HG03175 (cell line): ENCODE measurements at regions not wholly inside any gene's neighbourhood (a gene's known extent, or its start where the extent isn't known, plus 50 kb on each side); places are given as distances from the start of the nearest gene placed in this dataset.
"Not testable (repeated sequence)": the region's sequence is repeated elsewhere in the genome, so short reads cannot be mapped to it uniquely, and the experiment has no call there.

Experiments
- ATAC-seq: cut with Tn5 transposase; IDR thresholded peaks from one replicate; pipeline ENCODE4 v1.9.1; 2021; ENCODE audit warnings: mild to moderate bottlenecking, moderate library complexity; ENCODE audit not compliant: unreplicated experiment

DNA sequence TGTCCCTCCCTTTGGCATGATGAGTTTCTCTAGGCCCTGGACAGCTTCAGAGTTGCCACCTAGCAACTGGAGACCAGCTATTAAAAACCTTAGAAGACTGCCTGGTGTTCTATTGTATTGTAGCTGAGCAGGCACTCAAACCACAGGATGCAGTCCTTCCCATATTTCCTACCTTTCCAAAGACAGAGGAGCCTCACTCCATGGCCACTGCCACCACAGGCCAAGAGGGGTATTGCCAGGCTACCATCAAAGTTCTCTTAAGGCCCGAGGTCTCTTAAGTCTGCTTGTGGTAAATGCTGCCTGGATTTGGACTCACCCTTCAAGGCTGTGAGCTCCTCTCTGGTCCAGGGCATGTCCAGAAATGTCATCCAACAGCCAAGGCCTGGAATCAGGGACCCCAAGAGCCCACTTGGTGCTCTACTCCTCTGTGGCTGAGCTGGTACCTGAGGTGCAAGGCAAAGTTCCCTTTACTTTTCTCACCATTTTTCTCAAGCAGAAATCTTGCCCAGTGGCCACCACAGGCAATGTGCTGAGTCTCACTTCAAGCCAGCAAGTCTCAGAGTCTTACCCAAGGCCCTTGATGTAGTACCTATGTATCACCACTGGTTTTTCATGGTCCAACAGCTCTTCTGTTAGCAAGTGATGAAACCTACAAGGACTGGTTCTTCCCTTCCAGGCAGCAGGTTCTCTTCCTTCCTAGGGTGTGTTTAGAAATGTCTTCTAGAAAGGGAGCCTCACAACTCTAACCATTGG is 269.4 kb downstream of the AMY1C start:
- ATAC-seq, result peak; percentile 62

DNA sequence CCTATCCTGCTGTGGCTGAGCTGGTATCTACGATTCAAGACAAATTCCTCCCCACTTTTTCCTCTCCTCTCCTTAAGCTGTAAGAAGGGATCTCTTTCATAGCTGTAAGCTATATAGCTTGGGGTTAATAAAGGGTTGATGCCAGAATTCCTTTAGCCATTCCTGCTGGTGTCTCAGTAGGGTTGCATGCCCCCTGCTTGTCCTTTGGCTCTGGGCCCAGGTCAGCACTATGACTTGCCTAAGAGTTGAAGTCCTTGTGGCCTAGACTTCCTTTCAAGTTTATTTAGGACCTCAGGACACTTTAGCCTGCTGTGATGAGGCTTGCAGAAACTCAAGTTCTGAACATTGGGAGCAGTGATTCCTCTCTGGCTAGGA is 270.0 kb downstream of the AMY1C start:
- no peak for ATAC-seq

DNA sequence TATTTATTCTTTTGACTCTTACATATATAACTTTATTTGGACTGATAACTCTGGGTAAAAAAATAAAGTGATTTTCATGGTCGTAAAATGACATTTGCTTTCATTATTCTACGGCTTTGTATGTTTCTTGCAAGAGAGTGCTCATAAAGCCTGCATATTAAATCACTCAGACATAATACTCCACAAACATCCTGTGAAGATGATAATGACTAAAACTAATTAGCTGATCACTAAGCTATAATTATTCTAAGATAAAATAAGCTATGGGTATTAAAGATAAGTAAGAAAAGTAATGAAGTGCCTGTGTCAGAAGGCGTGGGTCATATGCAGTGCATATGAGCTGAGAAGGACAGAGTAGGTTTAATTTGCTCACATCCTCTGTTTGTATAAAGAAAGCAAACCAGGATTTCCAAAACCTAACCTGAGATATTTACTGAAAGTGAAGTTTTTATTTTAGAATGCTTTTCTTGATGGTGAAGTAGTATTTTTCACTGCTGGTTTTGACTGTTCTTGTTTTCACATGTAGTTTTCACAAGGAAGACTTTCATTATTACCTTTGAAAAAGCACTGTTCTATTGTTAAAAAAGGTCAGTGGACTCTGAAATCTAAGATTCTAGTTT is 278.8 kb downstream of the AMY1C start:
- ATAC-seq, result peak; percentile 43

DNA sequence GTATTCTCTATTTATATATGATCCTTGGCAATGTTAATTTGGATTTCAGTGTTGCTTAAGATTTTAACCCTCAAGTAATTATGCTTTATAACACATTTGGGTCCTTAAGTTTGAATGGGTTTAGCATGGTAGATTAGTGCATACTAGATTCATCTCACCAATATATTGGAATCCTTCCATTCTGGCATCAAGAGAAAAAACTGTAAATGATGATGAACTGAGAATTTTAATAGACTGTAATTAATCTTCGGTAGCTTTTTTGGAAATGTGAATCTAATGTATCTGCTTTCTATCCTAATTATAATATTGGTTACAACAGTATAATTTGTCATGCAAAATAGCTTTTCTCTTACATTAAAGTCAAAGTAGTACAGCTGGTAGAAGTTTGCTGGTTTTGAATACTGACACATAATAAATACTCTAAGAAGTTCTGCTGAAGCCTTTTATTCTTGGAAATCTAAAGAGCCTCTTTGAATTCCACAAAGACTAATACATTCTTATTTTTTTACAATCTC is 279.8 kb downstream of the AMY1C start:
- ATAC-seq, result no peak

DNA sequence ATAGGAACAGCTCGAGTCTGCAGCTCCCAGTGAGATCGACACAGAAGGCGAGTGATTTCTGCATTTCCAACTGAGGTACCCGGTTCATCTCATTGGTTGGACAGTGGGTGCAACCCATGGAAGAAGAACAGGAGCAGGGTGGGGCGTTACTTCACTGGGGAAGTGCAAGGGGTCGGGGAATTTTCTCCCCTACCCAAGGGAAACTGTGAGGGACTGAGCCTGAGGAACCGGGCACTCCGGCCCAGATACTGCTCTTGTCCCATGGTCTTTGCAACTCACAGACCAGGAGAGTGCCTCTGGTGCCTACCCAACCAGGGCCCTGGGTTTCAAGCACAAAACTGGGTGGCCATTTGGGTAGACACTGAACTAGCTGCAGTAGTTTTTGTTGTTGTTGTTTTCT is 307.1 kb downstream of the AMY1C start:
- no peak for ATAC-seq

DNA sequence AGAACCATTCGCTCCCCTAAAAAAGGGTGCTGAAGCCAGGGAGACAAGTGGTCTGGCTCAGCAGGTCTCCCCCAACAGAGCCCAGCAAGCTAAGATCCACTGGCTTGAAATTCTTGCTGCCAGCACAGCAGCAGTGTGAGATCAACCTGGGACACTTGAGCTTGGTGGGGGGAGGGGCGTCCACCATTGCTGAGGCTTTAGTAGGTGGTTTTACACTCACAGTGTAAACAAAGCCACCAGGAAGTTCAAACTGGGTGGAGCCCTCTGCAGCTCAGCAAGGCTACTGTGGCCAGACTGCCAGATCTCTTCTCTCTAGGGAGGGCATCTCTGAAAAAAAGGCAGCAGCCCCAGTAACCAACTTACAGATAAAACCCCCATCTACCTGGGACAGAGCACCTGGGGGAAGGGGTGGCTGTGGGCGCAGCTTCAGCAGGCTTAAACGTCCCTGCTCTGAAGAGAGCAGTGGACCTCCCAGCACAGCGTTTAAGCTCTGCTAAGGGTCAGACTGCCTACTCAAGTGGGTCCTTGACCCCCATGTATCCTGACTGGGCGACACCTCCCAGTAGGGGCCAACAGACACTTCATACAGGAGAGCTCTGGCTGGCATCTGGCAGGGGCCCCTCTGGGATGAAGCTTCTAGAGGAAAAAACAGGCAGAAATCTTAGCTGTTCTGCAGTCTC is 307.7 kb downstream of the AMY1C start:
- ATAC-seq, result not testable (repeated sequence)

DNA sequence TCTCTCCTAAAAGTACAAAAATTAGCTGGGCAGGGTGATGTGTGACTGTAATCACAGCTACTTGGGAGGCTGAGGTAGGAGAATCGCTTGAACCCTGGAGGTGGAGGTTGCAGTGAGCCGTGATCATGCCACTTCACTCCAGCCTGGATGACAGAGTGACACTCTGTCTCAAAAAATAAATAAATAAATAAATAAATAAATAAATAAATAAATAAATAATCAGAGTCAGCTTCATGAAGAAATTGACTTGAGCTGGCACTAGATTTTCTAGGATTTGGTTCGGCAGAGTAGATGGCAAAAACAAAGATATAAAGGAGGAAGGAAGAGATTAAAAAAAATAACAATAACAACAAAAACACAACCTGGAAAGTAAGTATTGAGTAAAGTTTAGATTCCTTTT is 311.9 kb downstream of the AMY1C start:
- ATAC-seq, result not testable (repeated sequence)

DNA sequence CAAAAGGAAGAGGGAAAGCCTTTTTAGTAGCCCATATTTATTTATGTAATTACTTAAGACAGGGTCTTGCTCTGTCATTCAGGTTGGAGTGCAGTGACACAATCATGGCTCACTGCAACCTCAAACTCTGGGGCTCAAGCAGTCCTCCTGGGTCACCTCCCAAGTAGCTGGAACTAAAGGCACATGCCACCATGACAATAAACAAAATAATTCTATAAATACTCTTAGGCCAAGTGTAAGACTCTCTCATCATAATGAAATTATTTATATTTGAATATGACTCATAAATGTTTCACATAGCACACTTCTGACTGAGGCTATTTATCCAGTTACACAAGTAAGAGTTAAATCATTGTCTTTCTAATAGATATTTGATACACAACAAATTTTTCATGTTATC is 314.7 kb downstream of the AMY1C start:
- ATAC-seq, result no peak

DNA sequence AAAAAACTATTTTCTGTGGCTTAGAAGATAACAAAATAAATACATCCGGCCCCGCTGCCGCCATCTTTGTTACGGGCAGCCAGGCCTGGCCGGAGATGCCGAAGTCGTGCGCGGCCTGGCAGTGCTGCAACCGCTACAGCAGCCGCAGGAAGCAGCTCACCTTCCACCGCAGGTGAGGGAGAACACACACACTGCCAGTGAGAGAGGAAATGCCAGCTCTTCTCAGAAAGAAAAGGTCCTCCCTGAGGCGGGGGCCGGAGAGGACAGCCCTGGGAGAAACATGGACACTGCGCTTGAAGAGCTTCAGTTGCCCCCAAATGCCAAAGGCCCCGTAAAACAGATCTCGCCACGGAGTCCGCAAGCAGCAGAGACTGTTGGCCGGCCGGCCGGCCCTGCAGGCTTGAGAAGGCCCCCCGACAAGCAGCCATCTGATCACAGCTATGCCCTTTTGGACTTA is 323.2 kb downstream of the AMY1C start:
- ATAC-seq, result no peak

DNA sequence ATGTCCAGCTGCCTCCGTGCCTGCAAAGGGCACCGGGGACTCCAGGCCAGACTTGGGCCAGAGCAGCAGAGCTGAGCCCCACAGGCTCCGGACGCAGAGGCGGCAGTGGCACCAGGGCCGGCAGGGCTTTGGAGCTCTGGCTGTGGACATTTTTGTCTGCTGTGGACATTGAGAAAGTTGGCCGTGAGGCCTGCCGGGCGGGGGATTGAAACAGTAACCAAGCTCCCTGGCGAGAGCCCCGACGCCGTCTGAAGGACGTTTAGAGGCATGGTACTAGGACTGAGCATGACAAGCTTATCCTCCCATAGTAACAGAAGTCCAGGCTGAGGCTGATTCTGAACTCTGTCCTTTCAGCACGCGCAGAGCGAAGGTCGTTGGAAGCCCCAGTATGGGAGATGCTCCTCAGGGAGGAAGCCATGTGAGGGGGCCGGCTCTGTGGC is 323.8 kb downstream of the AMY1C start:
- ATAC-seq, result no peak

DNA sequence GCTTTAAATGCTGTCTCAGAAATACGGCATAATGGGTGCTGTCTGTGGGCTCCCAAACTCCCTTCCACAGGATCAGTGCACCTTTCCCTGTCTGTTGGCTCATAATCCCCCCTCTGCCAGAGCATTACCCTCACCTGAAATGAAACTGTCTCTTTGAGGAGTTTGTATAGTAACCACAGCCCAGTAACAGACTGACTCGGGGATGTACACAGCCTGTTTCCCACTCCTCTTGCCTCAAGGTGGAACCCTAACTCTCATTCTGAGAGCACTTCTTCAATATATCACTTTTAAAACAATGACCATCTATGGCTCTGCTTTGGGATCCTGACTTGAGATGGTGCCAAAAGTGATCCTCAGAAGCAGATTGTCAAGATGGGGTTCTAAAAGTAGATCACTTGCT is 332.5 kb downstream of the AMY1C start:
- no peak for ATAC-seq

DNA sequence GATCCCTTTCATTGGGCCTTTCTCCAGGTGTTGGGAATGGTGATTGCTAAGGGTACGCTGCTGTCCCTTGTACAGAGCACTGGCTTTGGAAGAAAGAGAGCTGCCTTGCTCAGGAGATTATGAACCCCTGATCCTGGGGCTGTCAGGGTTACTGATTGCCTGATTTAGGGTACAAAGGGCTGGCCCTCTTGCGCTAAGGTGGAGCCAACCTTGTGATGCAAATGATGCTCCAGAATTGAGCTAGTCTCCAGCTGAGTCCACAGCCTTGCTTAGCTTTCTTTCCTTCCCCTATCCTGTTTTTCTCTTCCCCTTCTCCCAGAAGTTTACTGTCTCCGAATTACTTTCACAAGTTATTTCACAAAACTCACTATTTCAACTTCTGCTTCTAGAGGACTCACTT is 334.7 kb downstream of the AMY1C start:
- ATAC-seq, result no peak

DNA sequence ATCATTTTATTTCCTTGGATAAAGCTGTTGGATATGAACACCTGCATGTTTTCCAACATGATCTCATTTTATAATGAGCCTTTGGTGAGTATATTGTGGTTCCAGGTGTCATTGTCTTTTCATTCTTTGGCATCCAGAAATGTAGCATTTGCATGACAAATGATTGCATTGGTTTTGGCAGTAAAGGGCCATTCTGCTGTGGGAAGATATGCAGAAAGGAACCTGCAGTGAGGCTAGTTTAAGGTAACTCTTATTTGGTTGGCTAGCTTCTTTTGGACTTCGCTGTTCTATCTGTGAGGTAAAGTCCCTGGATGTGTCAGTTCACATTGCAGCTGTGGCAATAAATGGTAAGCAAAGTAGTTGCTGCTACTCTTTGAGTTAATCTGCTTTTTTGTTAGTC is 343.0 kb downstream of the AMY1C start:
- ATAC-seq, result no peak

DNA sequence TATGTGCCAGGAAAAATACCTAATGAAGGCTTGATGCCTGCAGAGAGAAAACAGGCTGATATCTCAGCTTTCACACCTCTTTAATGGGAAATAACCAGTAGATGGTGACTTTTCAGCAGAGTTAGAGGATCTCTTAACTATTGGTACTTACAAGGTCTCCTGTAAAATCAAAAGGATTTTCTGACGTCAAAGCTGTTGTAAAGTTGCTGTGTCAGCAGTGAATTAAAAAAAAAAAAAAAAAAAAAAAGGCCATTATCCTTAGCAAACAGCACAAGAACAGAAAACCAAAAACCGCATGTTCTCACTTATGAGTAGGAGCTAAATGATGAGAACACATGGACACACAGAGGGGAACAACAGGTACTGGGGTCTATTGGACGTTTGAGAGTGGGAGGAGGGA is 349.1 kb downstream of the AMY1C start:
- ATAC-seq, result no peak

DNA sequence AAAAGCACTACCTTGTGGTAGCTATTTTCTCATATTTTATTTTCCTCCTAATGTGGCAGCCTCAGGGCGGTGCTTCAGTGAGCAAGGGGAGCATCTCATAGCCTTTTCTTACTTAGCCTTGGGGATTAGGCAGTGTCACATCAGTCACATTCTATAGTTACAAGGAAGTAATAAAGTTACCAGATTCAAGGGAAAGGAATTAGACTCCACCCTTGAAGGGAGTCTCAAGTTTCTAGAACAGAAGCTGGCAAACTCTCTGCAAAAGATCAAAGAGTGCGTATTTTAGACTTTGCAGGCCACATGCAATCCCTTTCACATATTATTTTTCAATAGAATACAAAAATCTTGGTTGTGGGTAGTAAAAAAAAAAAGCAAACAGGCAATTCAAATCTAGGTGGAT is 350.4 kb downstream of the AMY1C start:
- ATAC-seq, result no peak

DNA sequence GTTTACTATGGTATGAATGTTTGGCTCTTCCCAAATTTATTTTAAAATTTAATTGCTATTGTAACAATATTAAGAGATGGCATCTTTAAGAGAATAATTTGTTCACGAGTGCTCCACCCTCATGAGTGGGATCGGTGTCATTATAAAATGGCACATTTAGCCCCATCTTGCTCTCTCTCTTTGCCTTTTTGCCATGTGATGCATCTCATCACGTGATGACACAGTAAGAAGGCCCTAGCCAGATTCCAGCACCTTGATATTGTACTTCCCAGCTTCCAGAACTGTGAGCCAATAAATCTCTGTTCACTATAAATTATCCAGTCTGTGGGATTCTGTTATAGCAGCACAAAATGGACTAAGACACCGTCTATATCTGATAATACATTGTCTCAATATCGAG is 355.8 kb downstream of the AMY1C start:
- no peak for ATAC-seq

DNA sequence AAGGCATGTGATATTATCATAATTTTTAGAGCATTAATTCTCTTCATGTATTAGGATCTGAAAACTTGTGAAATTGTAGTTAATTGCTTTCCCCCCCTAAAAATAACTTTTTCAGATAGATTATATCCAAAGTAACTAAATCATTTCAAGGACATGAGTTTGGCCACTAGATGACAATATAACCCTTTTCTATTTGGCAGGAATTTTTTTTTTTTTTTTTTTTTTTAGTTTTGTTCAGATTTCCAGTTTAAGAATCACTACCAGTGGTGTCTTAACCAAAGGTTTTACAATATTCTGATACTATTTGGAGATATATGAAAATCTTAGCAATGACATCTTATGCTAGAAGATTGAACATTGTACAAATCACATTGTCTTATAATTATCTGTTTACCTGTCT is 370.8 kb downstream of the AMY1C start:
- ATAC-seq, result no peak

DNA sequence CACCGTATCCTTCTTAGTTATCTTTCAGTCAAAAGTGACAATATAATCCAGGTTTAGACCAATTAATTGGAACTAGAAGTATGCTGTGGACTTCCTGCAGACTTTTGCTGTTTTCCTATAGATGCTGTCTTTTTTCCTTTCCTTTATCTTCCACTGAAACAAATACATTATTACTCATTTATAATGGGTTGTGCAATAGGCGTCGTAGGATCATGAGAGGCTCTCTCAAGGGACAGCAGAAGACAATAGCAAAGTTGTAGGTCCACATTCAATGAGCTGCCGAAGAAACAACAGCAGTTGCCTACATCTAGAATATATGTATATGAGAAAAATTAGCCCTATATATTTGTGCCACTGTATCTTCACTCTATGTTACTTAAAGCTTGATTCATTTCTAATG is 371.6 kb downstream of the AMY1C start:
- no peak for ATAC-seq

DNA sequence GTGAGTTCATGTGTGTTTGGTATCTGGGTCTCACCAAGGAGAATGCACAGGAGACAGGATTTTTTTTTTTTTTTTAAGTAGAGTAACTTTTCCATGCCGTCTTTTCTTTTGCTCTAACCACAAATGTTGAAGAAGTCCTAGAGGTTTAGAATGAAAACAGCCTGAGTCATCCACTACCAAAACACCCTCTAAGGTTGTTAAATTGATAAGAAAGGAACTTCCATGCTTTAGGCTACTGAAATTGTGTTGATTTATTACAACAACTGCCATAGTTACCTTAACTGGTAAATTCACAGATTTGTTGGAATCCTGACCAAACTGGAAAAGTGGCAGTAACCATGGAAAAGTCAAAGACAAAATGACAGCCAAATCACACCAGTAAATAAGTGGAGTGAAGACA is 375.6 kb downstream of the AMY1C start:
- no peak for ATAC-seq

DNA sequence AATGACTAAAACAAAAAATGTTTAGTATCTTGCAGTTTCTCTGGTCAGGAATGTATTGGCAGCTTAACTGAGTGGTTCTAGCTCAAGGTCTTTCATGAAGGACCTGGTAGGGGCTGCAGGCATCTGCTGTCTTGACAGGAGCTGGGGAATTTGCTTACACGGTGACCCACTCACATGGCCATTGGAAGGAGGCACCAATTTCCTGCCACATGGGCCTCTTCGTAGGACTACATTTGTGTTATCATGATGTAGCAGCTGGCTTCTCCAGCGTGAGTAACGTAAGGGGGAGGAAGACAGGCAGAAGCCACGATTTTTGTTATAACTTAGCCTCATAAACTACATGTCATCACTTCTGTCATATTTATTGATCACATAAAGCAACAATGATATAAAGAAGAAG is 376.3 kb downstream of the AMY1C start:
- no peak for ATAC-seq

DNA sequence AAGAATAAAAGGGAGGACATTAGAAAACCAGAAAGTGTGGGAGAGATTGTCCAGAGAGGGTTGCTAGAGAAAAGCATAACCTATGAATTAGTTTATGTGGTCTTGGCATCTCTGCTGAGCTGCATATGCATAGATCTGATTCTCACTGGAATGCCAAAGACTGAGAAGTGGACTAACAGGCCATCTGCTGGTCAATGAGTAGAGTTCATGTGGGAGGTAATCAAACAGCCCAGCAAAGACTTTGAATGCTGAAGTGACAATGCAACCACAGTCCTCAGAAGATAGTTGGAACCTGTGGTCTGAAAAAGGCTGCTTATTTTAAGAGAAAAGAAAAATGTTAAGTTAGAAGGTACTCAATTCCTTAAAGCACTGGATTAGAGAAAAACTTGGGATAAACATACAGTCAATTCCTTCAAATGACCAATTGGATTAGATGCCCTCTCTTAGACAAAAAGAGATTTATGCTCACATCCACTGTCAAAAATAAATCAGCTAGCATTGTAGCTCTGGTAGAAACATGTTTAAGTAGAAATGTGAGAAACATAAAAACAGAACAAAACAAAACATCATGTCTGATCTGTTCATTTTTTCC is 382.8 kb downstream of the AMY1C start:
- ATAC-seq, result peak; percentile 75

DNA sequence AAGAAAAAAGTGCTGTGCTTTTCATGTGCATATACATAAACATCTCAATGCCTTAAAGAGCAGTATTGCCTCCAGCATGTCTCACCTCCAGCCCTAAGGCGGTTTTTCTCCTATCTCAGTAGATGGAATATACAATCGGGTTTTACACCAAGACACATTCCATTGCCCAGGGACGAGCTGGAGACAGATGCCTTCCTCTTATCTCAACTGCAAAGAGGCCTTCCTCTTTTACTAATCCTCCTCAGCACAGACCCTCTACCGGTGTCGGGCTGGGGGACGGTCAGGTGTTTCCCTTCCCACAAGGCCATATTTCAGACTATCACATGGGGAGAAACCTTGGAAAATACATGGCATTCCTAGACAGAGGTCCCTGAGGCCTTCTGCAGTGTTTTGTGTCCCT is 385.3 kb downstream of the AMY1C start:
- not testable (repeated sequence) for ATAC-seq
